ENCODE measurements at regions not wholly inside any gene's neighbourhood (a gene's known extent, or its start where the extent isn't known, plus 50 kb on each side); places are given as distances from the start of the nearest gene placed in this dataset.

- Histone ChIP-seq H3K9me3 (ENCODE audit: control insufficient read depth, insufficient read depth, low read depth, low read length) (no peaks in the 10 kb centered on the region), H4K20me1 (ENCODE audit: control insufficient read depth, extremely low read depth, insufficient read depth, low read length) (no peaks in the 10 kb centered on the region), H3K27me3 (ENCODE audit: control insufficient read depth, insufficient read depth, low read length) (no peaks in the 10 kb centered on the region), H3K9ac (ENCODE audit: insufficient read depth, low read length) (no peak overlapping the region), H3K36me3 (ENCODE audit: control insufficient read depth, insufficient read depth, low read length) (no peaks in the 10 kb centered on the region), H3K4me3 (replicated peaks in 1 of 4; ENCODE audit: control extremely low read depth in 1 of 4, insufficient read depth in 1 of 4, low read depth in 3 of 4, low read length in 4 of 4) (no peak overlapping the region), H3K79me2 (ENCODE audit: control insufficient read depth, insufficient read depth, low read length) (no peaks in the 10 kb centered on the region), H3K27ac (ENCODE audit: insufficient read depth, low read length) (no peak overlapping the region), H2AFZ (ENCODE audit: low read length) (no peak overlapping the region), H3K4me2 (ENCODE audit: extremely low read depth, insufficient read depth, low read length) (no peak overlapping the region), H3K4me1 (ENCODE audit: control insufficient read depth, extremely low read depth, insufficient read depth, low read length) (no peaks in the 10 kb centered on the region)
- no peak for TF ChIP-seq EZH2 (IDR thresholded peaks at IDR 0.05; ENCODE audit: low read length, missing control alignments)
- no peak for TF ChIP-seq CTCF (conservative IDR thresholded peaks at IDR 0.05 in 1 of 2, IDR thresholded peaks at IDR 0.05 in 1 of 2; ENCODE audit: low read depth in 1 of 2, low read length in 2 of 2)
- peak in 1 of 2 donors; percentile 49 for DNase-seq (ENCODE audit: low read depth in 2 of 2)
Observed at GRCh38 chr1:87600055-87600850, 271.6 kb downstream of the LMO4 start.

GRCh38 chr1:87600854-87601253 is 272.2 kb downstream of the LMO4 start:
- Histone ChIP-seq H4K20me1 (ENCODE audit: control insufficient read depth, extremely low read depth, insufficient read depth, low read length) (no peaks in the 10 kb centered on the region), H3K27ac (ENCODE audit: insufficient read depth, low read length) (no peak overlapping the region), H3K4me2 (ENCODE audit: extremely low read depth, insufficient read depth, low read length) (no peak overlapping the region), H3K4me3 (replicated peaks in 1 of 4; ENCODE audit: control extremely low read depth in 1 of 4, insufficient read depth in 1 of 4, low read depth in 3 of 4, low read length in 4 of 4) (no peak overlapping the region), H3K9me3 (ENCODE audit: control insufficient read depth, insufficient read depth, low read depth, low read length) (no peaks in the 10 kb centered on the region), H3K36me3 (ENCODE audit: control insufficient read depth, insufficient read depth, low read length) (no peaks in the 10 kb centered on the region), H3K27me3 (ENCODE audit: control insufficient read depth, insufficient read depth, low read length) (no peaks in the 10 kb centered on the region), H3K4me1 (ENCODE audit: control insufficient read depth, extremely low read depth, insufficient read depth, low read length) (no peaks in the 10 kb centered on the region), H2AFZ (ENCODE audit: low read length) (no peak overlapping the region), H3K9ac (ENCODE audit: insufficient read depth, low read length) (no peak overlapping the region), H3K79me2 (ENCODE audit: control insufficient read depth, insufficient read depth, low read length) (no peaks in the 10 kb centered on the region)
- DNase-seq (ENCODE audit: low read depth in 2 of 2) = peak in 1 of 2 donors; percentile 48
- TF ChIP-seq EZH2 (IDR thresholded peaks at IDR 0.05; ENCODE audit: low read length, missing control alignments) = no peak
- no peak for TF ChIP-seq CTCF (conservative IDR thresholded peaks at IDR 0.05 in 1 of 2, IDR thresholded peaks at IDR 0.05 in 1 of 2; ENCODE audit: low read depth in 1 of 2, low read length in 2 of 2)

GRCh38 chr1:87603626-87604025 is 274.9 kb downstream of the LMO4 start:
- Histone ChIP-seq H3K36me3 (ENCODE audit: control insufficient read depth, insufficient read depth, low read length) (no peaks in the 10 kb centered on the region), H3K9me3 (ENCODE audit: control insufficient read depth, insufficient read depth, low read depth, low read length) (no peaks in the 10 kb centered on the region), H3K9ac (ENCODE audit: insufficient read depth, low read length) (no peak overlapping the region), H2AFZ (ENCODE audit: low read length) (no peak overlapping the region), H3K4me2 (ENCODE audit: extremely low read depth, insufficient read depth, low read length) (no peak overlapping the region), H3K27ac (ENCODE audit: insufficient read depth, low read length) (no peak overlapping the region), H3K79me2 (ENCODE audit: control insufficient read depth, insufficient read depth, low read length) (no peaks in the 10 kb centered on the region), H3K4me1 (ENCODE audit: control insufficient read depth, extremely low read depth, insufficient read depth, low read length) (no peaks in the 10 kb centered on the region), H3K4me3 (replicated peaks in 1 of 4; ENCODE audit: control extremely low read depth in 1 of 4, insufficient read depth in 1 of 4, low read depth in 3 of 4, low read length in 4 of 4) (no peak overlapping the region), H3K27me3 (ENCODE audit: control insufficient read depth, insufficient read depth, low read length) (no peaks in the 10 kb centered on the region), H4K20me1 (ENCODE audit: control insufficient read depth, extremely low read depth, insufficient read depth, low read length) (no peaks in the 10 kb centered on the region)
- no peak for DNase-seq (ENCODE audit: low read depth in 2 of 2)
- no peak for TF ChIP-seq EZH2 (IDR thresholded peaks at IDR 0.05; ENCODE audit: low read length, missing control alignments)
- no peak for TF ChIP-seq CTCF (conservative IDR thresholded peaks at IDR 0.05 in 1 of 2, IDR thresholded peaks at IDR 0.05 in 1 of 2; ENCODE audit: low read depth in 1 of 2, low read length in 2 of 2)

All from fibroblast of lung (primary cell).